ENCODE measurements at regions not wholly inside any gene's neighbourhood (a gene's known extent, or its start where the extent isn't known, plus 50 kb on each side); places are given as distances from the start of the nearest gene placed in this dataset.

- BruUV-seq (replicated peaks): no TSS peak
- Histone ChIP-seq H3K9me1 (ENCODE audit: control insufficient read depth, insufficient read depth, low read length) (no peaks in the 10 kb centered on the region), H3K9me3 (replicated peaks; ENCODE audit: control insufficient read depth, insufficient read depth, low read depth, low read length) (no peaks in the 10 kb centered on the region), H3K27me3 (ENCODE audit: control insufficient read depth in 2 of 2, insufficient read depth in 2 of 2, low read length in 2 of 2) (no peaks in the 10 kb centered on the region), H3K9ac (ENCODE audit: insufficient read depth in 1 of 2, low read depth in 2 of 2, low read length in 2 of 2) (no peak overlapping the region), H3K4me2 (ENCODE audit: insufficient read depth, low read length) (no peak overlapping the region), H3K27ac (ENCODE audit: extremely low read depth, low read depth, low read length) (no peak overlapping the region), H4K20me1 (replicated peaks; ENCODE audit: control insufficient read depth, insufficient read depth, low read length) (no peaks in the 10 kb centered on the region), H3K4me3 (no peak overlapping the region), H3K4me1 (replicated peaks in 1 of 2; ENCODE audit: control insufficient read depth in 2 of 2, insufficient read depth in 2 of 2, low read length in 2 of 2) (no peaks in the 10 kb centered on the region), H3K79me2 (ENCODE audit: control insufficient read depth, insufficient read depth, low read length) (no peaks in the 10 kb centered on the region), H3K36me3 (ENCODE audit: control insufficient read depth, insufficient read depth, low read length) (no peaks in the 10 kb centered on the region), H2AFZ (ENCODE audit: low read depth, low read length) (no peak overlapping the region)
- POLR2A ChIA-PET: no interaction called here
- intact Hi-C loops (cut with micrococcal nuclease): no loop called here
- in situ Hi-C loops (cut with MboI): no loop called here
- no peak for DNase-seq (ENCODE audit: extremely low read depth in 1 of 4, low spot score in 3 of 4)
- CTCF ChIA-PET (ENCODE audit: low intra/inter-chr PET ratio): no interaction called here
- WGBS (ENCODE audit: insufficient coverage, low coverage, missing lambda C conversion rate): 0% methylated on average over 1 of the region's 6 CpGs
- no peak for FAIRE-seq
- TF ChIP-seq E2F8 (IDR thresholded peaks at IDR 0.05; ENCODE audit: low read depth, partially characterized antibody): no peak
- TF ChIP-seq USF1 (CRISPR knock-in tag; IDR thresholded peaks at IDR 0.05): no peak
- TF ChIP-seq NFXL1 (CRISPR knock-in tag; IDR thresholded peaks at IDR 0.05): no peak
- TF ChIP-seq ZFP1 (CRISPR knock-in tag; IDR thresholded peaks at IDR 0.05): no peak
- no peak for TF ChIP-seq CBFB (CRISPR knock-in tag; IDR thresholded peaks at IDR 0.05)
- TF ChIP-seq TCF7L2 (IDR thresholded peaks at IDR 0.05; ENCODE audit: low read depth, low read length): no peak
- TF ChIP-seq PTRF (tag; IDR thresholded peaks at IDR 0.05): no peak
- TF ChIP-seq ZNF23 (CRISPR knock-in tag; IDR thresholded peaks at IDR 0.05): no peak
- TF ChIP-seq CBFA2T3 (IDR thresholded peaks at IDR 0.05): no peak
- TF ChIP-seq HDAC1 (IDR thresholded peaks at IDR 0.05): no peak
- no peak for TF ChIP-seq ZBTB17 (CRISPR knock-in tag; IDR thresholded peaks at IDR 0.05)
- no peak for TF ChIP-seq SRSF3 (IDR thresholded peaks at IDR 0.05; ENCODE audit: insufficient read depth, low read length)
- no peak for ATAC-seq
Measured at GRCh38 chr3:109648027-109648426, 310.7 kb upstream of the DPPA4 start.

Data from K562 (cell line).